A549 (cell line): ENCODE measurements at regions not wholly inside any gene's neighbourhood (a gene's known extent, or its start where the extent isn't known, plus 50 kb on each side); places are given as distances from the start of the nearest gene placed in this dataset.

Source experiments
- KDM5A ChIP-seq: fragments of 200-600 bp; sonication (generic); IDR thresholded peaks from 2 replicates; pipeline ENCODE4 v1.6.1; 2016; ENCODE audit warnings: antibody characterized with exemption, mild to moderate bottlenecking
- POLR2A ChIP-seq: IDR thresholded peaks from 2 replicates; pipeline ENCODE4 v1.6.1; 2012; ENCODE audit warnings: mild to moderate bottlenecking, low read length
- SREBF2 ChIP-seq: fragments of 450-650 bp; IDR thresholded peaks from 2 replicates; pipeline ENCODE4 v1.6.1; 2014; ENCODE audit warnings: mild to moderate bottlenecking, moderate library complexity
- TF ChIP-seq, protein P1 (sequence below): fragments of 250-450 bp; sonication (Bioruptor Pico); IDR thresholded peaks from 2 replicates; pipeline ENCODE4 v1.5.0; 2021; ENCODE audit warnings: mild to moderate bottlenecking, moderate library complexity, borderline replicate concordance
- TF ChIP-seq, protein P2 (sequence below): IDR thresholded peaks from 2 replicates; pipeline ENCODE4 v1.6.1; 2012

DNA sequence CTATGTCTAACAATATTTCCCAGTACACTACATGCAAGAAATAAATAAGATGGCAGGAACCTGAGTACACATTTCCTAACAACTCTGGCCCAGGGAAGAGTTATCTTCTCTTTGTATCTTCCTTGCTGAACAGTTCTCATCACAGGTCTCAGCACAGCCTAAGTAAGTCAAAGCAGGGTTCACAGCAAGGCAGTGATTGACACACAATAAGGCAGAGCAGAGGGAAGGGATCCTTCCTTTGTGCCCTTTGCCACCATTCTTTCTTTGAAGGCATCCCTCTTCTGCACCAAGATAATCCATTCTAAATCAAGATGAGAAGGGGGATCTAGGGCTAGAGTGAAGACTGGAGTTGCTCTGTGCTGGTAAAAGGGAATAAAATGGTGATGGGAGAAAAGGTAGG, 73.4 kb upstream of the TRPC4 start:
- TF ChIP-seq SREBF2: no peak
- TF ChIP-seq KDM5A: no peak
- TF ChIP-seq, protein P1, sequence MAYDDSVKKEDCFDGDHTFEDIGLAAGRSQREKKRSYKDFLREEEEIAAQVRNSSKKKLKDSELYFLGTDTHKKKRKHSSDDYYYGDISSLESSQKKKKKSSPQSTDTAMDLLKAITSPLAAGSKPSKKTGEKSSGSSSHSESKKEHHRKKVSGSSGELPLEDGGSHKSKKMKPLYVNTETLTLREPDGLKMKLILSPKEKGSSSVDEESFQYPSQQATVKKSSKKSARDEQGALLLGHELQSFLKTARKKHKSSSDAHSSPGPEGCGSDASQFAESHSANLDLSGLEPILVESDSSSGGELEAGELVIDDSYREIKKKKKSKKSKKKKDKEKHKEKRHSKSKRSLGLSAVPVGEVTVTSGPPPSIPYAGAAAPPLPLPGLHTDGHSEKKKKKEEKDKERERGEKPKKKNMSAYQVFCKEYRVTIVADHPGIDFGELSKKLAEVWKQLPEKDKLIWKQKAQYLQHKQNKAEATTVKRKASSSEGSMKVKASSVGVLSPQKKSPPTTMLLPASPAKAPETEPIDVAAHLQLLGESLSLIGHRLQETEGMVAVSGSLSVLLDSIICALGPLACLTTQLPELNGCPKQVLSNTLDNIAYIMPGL: no peak
- no peak for TF ChIP-seq POLR2A
- TF ChIP-seq, protein P2, sequence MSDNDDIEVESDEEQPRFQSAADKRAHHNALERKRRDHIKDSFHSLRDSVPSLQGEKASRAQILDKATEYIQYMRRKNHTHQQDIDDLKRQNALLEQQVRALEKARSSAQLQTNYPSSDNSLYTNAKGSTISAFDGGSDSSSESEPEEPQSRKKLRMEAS: no peak
